Stimulated activated CD4-positive, alpha-beta T cell treated with anti-CD3 and anti-CD28 coated beads, Interleukin-15, amount 100 ng/mL, for 1 hour (primary cell): ENCODE measurements at regions not wholly inside any gene's neighbourhood (a gene's known extent, or its start where the extent isn't known, plus 50 kb on each side); places are given as distances from the start of the nearest gene placed in this dataset.

Experiments used
- DNase-seq, 2 donors: peaks; one replicate each; pipeline ENCODE4 v3.0.0-alpha.2; 2020; ENCODE audit warnings: low read depth in 1 of 2, low spot score in 1 of 2

DNA sequence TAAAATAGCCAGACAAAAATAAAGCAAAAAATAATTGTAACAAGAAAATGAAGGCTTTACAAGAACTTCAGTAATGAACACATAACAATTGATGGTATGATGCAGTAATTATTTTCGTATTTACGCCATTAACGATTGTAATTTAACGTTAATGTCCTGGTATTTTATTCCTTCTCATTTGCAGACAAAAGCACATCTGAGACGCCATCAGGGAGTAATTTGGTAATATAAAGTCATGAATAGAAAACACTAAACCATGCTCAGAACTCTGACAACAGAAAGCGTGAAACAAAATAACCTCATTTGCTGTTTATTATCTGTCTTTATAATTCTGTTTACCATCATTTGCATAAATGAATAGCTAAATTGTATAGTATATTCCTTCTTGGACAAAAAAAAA, 336.6 kb upstream of the THRB start:
- no peak for DNase-seq

- no peak for DNase-seq
These were observed 338.2 kb upstream of the THRB start for GRCh38 chr3:24832891-24833290.

DNA sequence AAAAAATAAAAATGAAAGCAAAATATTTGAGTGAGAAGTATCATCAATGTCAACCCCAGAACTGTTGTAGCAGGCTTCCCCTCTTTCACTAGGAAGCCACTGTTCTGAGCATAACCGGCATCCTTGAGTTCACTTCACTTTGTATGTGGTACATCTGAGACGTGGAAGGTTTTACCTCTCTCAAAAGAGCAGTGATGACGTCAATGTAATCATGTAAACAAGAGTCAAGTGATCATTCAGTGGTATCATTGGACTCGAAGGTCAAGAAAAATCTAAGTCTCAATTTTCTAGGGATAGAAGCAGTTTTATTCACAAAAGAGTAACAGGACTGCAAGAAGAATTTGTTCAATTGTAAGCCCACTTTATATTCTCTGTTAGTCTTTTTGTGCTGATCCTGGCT, 339.8 kb upstream of the THRB start:
- DNase-seq = no peak

DNA sequence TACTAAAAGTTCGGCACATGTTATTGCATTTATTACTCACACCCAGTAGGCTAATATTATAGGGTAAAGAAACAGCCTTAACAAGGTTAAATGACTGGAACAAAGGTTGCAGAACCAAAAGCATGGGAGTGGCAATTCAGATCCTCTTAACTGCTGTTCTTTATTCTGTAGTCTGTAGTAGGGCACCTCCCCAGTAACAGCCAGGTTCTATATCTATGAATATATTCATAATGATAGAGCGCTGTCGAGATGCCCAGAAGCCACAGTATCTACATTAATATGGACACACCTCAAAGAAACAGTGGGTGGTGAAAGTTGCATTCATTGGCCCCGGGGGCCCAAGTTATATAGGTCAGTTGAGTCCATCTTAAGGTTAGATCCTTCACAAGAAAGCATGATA, 340.9 kb upstream of the THRB start:
- no peak for DNase-seq

DNA sequence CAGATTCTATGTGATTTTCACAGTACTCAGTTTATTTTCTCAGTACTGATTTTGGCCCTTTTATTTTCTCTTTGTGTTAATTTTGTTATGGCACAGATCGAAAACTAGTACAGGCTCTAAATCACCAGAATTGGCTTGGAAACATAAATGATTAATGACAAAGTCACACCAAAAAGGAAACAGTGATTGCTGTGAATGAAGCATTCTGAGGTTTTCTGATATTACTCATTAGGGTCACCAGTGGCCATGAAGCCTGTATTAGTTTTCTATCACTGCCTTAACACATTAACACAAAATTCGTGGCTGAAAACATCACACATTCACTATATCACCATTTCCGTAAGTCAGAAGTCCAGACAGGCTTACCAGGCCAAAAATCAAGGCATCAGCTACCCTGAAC, 343.0 kb upstream of the THRB start:
- DNase-seq = no peak

GRCh38 chr3:24838533-24838932, 343.9 kb upstream of the THRB start:
- no peak for DNase-seq

DNA sequence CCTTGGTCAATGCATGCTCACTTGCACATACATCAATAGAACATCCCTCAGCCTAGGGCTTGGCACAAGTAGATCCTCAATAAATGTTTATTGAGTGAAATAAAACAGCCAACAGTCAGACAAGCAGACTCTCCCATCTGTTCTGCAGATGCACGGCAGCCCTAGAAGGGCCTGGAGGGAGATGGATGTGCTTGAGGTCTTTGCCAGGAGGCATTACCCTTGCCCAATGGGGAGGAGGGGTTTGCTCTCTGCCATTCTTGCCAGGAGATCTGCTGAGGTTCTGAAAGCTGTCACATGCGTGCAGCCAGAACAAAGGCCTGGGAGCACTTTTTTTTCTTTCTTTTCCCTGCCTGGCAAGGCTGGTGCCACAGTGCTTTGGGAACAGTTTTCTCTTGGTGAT, 349.3 kb upstream of the THRB start:
- DNase-seq = no peak

- no peak for DNase-seq
These were observed 351.0 kb upstream of the THRB start for GRCh38 chr3:24845524-24846155.

DNA sequence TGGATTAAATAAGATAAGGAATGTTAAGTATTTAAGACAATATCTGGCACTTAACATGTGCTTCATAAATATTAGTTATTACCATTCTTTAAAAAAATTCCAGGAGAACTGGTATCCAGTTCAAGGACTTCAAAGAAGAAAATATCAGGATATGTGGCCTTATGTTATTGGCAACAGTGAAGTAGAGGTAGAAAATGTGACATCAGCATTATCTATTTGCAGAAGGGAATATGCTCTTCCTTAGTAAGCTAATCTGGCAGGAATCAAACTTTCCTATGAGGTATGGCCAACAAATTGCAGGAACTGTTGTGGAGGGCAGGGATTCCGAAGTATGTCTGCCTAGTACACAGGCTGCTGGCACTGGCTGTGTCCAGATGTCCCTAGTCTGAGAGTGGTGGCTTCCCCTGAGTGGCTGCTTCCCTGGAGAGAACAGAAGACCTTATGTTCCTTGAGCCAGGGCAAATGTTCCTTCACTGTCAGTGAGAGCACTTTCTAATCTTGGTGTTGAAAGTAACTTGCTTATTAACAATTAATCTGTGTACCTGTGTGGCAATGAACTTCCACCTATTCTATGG, 351.7 kb upstream of the THRB start:
- no peak for DNase-seq

DNA sequence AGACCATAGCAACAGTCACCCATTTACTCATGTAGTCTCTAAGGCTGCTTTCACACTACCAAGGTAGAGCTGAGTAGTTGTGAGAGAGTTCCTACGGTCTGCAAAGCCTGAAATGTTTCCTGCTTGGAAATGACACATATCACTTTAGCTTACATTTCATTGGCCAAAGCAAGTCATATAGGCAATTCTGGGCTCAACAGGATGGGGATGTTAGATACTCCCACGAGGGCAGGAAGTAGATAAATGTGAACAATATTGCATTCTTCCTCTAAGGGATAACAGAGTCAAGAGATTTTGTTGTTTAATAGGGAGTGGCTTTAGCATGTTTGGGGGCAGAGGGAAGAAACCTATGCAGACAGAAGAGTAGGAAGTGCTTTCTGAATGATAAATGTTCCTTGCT, 355.6 kb upstream of the THRB start:
- DNase-seq = no peak

DNA sequence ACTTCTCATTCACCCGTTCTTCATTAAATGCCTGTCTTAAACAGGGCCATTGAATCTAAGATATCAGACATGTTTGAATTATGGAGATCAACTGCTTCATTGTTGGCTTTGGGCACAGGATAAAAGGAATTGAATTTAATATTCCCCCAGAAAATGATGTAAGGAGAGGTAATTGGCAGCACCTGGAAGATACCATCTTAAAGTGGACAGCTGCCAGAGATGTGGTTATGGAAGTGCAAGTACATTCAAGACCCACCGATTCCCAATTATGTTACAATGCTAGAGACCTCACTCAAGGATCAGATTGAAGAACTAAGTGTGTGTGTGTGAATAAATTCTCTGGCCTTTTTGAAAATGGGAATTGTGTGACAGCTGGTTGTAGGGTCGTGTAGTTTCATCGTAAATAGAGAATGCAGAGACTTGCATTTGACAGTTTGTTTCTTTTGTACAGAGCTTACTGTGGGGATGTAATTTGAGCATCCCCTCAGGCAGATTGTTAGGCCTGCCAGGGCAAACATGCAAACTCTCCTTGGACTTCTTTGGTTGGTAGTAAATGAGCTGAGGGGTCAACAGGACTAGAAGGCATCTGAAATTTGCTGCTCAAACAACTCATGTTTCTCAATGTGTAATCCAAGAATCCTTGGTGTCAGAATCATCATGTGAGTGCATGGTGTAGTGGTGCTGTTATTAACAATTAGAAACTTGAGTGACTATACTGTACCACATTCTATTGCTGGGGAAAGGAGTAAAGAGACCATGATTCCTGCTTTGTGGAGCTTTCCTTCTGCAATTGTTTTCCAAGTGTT, 359.2 kb upstream of the THRB start:
- DNase-seq = no peak

GRCh38 chr3:24854748-24855147, 360.1 kb upstream of the THRB start:
- DNase-seq = no peak

DNA sequence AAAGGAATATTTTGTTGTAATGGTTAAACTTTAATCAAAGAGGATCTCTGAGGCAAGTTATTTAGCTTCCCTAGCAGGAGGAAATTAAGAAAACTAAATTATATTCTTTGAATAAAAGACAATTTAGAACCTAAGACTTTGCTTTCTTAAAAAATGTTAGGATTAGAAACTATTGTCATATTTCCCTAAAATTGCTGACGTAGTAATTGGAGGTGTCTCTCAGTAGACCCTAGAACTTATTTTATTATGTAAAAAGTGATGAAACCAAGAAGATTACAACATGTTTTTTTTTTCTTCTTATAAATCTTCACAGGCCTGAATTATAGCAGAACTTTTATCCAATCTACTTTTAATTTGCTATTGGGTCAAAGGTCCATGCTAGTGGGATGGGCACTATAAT, 363.3 kb upstream of the THRB start:
- no peak for DNase-seq

DNA sequence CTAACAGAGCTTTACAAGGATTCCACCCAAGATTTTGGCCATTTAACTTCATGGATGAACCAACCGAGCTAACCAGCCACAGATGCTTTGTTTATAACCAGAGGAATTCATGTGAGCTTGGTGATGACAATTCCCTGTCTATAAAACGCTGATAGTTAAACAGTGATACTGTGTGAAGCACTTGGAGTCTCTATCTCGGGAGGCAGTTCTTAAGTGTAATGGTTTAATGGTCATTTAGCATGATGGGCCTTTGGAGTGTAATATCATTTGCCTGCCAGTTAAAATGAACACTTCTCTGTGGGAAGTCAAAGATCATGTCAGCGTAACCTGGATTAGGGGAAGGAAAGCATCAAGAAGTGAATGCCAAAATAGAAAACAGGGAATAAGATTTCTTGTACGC, 368.6 kb upstream of the THRB start:
- DNase-seq = no peak

DNA sequence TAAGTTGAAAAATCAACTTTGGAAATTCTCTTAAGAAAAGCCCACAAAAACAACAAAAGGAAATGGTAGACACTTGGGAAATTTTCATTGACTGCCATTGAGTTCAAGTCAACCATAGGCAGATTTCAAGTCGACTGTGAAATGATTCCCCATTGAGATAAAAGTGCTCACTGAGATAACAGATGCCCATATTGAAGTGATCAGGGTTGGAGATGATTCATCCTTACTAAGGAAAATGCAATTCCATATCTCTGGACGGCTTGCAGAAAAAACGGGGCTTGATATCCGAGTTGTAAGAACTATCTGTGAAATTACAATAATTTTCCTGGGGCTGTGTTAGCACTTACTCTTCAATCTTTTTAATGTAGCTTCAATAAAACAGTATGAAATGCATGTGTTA, 373.1 kb upstream of the THRB start:
- no peak for DNase-seq

- no peak for DNase-seq
These were observed 386.6 kb upstream of the THRB start for GRCh38 chr3:24881239-24881638.

GRCh38 chr3:24886501-24886900, 391.9 kb upstream of the THRB start:
- DNase-seq = no peak

GRCh38 chr3:24890012-24890411, 395.4 kb upstream of the THRB start:
- DNase-seq = no peak

- no peak for DNase-seq
These were observed 404.7 kb upstream of the THRB start for GRCh38 chr3:24899373-24899772.

- DNase-seq = no peak
These were observed 405.4 kb upstream of the THRB start for GRCh38 chr3:24899901-24900603.

GRCh38 chr3:24905266-24905665, 410.6 kb upstream of the THRB start:
- no peak for DNase-seq

DNA sequence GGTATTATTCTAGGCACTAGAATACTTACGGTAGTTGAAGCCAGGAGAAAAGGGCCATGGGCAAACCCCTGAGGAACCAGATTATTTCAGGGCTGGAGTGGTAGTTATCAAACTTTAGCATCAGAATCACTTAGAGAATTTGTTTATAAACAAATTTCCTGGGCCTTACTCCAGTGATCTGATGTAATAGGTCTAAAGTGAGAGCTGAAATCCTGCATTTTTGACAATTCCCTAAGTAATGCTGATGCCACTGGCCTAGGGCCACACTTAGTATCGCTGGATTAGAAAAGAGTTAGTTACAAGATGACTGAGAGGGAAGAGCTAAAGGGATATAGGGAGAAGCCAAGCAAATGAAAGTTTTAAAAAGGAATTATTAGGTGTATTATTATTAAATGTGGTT, 412.5 kb upstream of the THRB start:
- no peak for DNase-seq
